ENCODE measurements at regions not wholly inside any gene's neighbourhood (a gene's known extent, or its start where the extent isn't known, plus 50 kb on each side); places are given as distances from the start of the nearest gene placed in this dataset.

DNA sequence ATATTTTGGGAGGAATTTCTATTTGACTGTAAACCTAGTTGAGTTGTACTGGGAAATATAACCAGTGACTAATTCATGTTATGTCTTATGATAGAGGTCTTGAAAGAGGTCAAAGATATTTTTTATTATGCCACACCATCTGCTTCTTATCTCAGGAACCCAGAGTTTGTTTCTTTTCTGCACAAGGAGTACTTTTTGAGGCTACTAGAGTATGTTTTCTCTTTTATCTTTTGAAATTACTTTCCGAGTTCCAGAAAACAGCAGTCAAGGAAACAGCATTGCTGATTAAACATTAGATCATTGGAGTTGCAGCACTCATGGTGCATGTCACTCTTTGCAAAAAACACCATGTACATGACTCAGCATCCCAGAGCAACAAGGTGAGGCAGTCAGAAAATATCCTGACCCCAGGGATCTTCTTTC, 645.8 kb upstream of the NR2F2 start:
- TF ChIP-seq EZH2phosphoT487 (IDR thresholded peaks at IDR 0.05; ENCODE audit: insufficient read depth, low read depth) (no peak), EZH2 (IDR thresholded peaks at IDR 0.05; ENCODE audit: insufficient read depth, poor library complexity, severe bottlenecking) (no peak)

Data from GM23248 (cell line).